Calu3 (cell line): ENCODE measurements at regions not wholly inside any gene's neighbourhood (a gene's known extent, or its start where the extent isn't known, plus 50 kb on each side); places are given as distances from the start of the nearest gene placed in this dataset.

Experiments used
- BruUV-seq: library from RNA; stranded (reverse); fragments of 400-500 nt; replicated peaks from 2 replicates; lab custom pipeline; 2021; lab: Mats Ljungman, UMichigan
- CTCF ChIA-PET: fragments of 300-600 bp; sonication (Branson Sonifier 250); formaldehyde crosslinking; loops from one replicate; lab custom pipeline; 2022; ENCODE audit warnings: antibody characterized with exemption; lab: Charles Lee
- DNase-seq: peaks from one replicate; pipeline ENCODE4 v3.0.0; 2022
- H3K27ac Mint-ChIP-seq: one replicate; pipeline ENCODE4 v1.8.0; 2022; ENCODE audit warnings: mixed read lengths; ENCODE audit not compliant: unreplicated experiment
- H3K27me3 Mint-ChIP-seq: one replicate; pipeline ENCODE4 v1.8.0; 2022; ENCODE audit warnings: mixed read lengths; ENCODE audit not compliant: unreplicated experiment
- H3K36me3 Mint-ChIP-seq: one replicate; pipeline ENCODE4 v1.8.0; 2022; ENCODE audit warnings: mild to moderate bottlenecking, moderate library complexity, mixed read lengths; ENCODE audit not compliant: insufficient read depth, unreplicated experiment
- H3K4me1 Mint-ChIP-seq: one replicate; pipeline ENCODE4 v1.8.0; 2022; ENCODE audit warnings: mild to moderate bottlenecking, low read depth, mixed read lengths; ENCODE audit not compliant: unreplicated experiment
- H3K4me3 Mint-ChIP-seq: one replicate; pipeline ENCODE4 v1.8.0; 2022; ENCODE audit warnings: mild to moderate bottlenecking, low read depth, moderate library complexity, mixed read lengths; ENCODE audit not compliant: unreplicated experiment
- H3K9me3 Mint-ChIP-seq: one replicate; pipeline ENCODE4 v1.8.0; 2022; ENCODE audit warnings: low read depth, mixed read lengths; ENCODE audit not compliant: unreplicated experiment
- intact Hi-C: fragments of 100-400 bp; cut with micrococcal nuclease; formaldehyde crosslinking; loops from one replicate; pipeline ENCODE4 v1.10.0; 2022; ENCODE audit not compliant: unreplicated experiment
- TF ChIP-seq, protein P1 (sequence below): fragments of 200-600 bp; IDR thresholded peaks from one replicate; pipeline ENCODE4 v1.8.0; 2022; ENCODE audit warnings: antibody characterized with exemption; ENCODE audit not compliant: unreplicated experiment

DNA sequence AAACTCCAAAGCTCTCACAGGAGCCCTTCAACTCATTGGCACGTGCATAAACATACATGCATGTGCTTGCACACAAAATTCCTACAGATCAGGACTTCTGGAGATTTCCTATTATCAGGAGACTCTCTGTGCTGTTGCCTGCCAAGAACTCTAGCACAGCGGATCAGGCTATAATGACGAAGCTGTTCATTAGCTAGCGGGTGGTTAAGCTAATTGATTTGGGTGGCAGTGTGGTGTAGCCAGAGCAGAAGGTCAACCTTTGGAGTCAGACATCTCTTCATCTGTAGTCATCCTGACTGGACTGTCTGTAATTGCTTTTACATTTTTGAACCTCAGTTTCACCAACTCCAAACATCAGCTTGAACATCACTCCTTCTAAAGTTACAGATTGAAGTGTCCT is 69.0 kb downstream of the KIF2B start:
- CTCF ChIA-PET, result no interaction called here
- DNase-seq, result no peak
- Mint-ChIP-seq H3K4me3 (no peak overlapping the region), H3K9me3 (peaks cover 2% of the 10 kb centered on the region), H3K4me1 (no peaks in the 10 kb centered on the region), H3K27me3 (no peaks in the 10 kb centered on the region), H3K27ac (no peak overlapping the region), H3K36me3 (no peaks in the 10 kb centered on the region)
- no TSS peak for BruUV-seq
- intact Hi-C loops, result no loop called here
- TF ChIP-seq, protein P1, sequence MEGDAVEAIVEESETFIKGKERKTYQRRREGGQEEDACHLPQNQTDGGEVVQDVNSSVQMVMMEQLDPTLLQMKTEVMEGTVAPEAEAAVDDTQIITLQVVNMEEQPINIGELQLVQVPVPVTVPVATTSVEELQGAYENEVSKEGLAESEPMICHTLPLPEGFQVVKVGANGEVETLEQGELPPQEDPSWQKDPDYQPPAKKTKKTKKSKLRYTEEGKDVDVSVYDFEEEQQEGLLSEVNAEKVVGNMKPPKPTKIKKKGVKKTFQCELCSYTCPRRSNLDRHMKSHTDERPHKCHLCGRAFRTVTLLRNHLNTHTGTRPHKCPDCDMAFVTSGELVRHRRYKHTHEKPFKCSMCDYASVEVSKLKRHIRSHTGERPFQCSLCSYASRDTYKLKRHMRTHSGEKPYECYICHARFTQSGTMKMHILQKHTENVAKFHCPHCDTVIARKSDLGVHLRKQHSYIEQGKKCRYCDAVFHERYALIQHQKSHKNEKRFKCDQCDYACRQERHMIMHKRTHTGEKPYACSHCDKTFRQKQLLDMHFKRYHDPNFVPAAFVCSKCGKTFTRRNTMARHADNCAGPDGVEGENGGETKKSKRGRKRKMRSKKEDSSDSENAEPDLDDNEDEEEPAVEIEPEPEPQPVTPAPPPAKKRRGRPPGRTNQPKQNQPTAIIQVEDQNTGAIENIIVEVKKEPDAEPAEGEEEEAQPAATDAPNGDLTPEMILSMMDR, result no peak

DNA sequence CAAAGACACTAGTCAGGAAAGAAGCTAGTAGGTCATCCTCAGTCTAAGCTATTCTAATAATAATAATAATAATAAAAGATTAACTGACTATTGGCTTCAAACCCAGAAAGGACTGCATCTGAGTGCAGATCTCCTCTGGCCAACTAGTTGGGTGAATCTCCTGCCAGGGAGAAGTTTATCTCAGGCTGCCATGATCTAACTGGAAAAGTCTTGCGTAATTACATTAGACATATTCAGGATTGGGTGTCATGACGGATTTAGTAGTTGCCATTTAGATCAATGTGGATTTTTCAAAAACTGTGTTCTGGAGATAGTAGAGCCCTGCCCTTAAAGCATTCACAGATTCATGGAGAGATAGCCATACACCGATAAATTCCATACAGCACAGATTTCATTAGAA is 69.5 kb downstream of the KIF2B start:
- Mint-ChIP-seq H3K4me1 (no peaks in the 10 kb centered on the region), H3K36me3 (no peaks in the 10 kb centered on the region), H3K4me3 (no peak overlapping the region), H3K27ac (no peak overlapping the region), H3K9me3 (peaks cover 2% of the 10 kb centered on the region), H3K27me3 (no peaks in the 10 kb centered on the region)
- TF ChIP-seq, protein P1, result no peak
- intact Hi-C loops, result no loop called here
- no peak for DNase-seq
- CTCF ChIA-PET, result interaction anchor here (0.6 kb wide), 1 partner anchor 182 kb away, joined by 6 read pairs; no protein-coding TSS in a partner anchor
- no TSS peak for BruUV-seq

DNA sequence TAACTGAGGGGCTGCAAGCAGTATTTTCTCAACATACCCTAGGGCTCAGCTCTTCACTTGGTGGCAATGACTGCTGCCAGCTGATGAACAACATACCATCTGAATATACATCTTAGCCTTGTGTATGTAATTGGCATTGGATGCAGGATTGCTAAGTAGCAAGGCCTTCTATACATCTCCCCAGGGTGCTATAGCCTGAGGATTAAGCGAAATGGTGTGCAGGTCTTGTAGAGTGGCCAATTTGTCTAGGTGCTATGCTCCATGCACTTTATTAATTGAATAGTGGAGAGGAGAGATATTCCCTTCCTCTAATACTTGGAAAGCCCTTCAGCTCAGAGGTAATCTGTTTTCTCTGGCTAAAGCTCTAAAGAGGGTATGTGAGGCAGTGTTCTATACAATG is 71.9 kb downstream of the KIF2B start:
- Mint-ChIP-seq H3K36me3 (no peaks in the 10 kb centered on the region), H3K27ac (no peak overlapping the region), H3K4me3 (no peak overlapping the region), H3K9me3 (peaks cover 2% of the 10 kb centered on the region), H3K4me1 (no peaks in the 10 kb centered on the region), H3K27me3 (no peaks in the 10 kb centered on the region)
- no peak for DNase-seq
- intact Hi-C loops, result no loop called here
- CTCF ChIA-PET, result no interaction called here
- BruUV-seq, result no TSS peak
- TF ChIP-seq, protein P1, result no peak

DNA sequence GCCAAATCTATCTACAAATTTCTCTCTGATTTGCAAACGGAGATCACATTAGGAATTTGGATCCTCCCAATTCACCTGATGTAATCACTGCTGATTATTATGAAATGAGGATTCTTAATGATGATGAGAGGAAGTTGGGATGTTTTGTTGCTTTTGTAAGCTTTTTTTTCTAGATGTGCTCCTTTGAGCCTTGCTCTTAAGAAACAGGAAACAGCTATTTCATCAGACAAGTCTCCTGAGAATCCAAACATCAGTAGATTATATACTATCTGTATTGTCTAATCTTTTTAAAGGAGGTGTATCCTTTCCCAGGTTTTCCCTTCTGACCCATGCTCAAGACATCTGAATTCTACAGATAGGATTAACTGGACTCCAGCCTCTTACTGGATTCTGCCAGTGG is 73.3 kb downstream of the KIF2B start:
- Mint-ChIP-seq H3K9me3 (peaks cover 2% of the 10 kb centered on the region), H3K27me3 (no peaks in the 10 kb centered on the region), H3K36me3 (no peaks in the 10 kb centered on the region), H3K4me1 (no peaks in the 10 kb centered on the region), H3K27ac (no peak overlapping the region), H3K4me3 (no peak overlapping the region)
- intact Hi-C loops, result no loop called here
- no TSS peak for BruUV-seq
- DNase-seq, result no peak
- CTCF ChIA-PET, result no interaction called here
- TF ChIP-seq, protein P1, result no peak

DNA sequence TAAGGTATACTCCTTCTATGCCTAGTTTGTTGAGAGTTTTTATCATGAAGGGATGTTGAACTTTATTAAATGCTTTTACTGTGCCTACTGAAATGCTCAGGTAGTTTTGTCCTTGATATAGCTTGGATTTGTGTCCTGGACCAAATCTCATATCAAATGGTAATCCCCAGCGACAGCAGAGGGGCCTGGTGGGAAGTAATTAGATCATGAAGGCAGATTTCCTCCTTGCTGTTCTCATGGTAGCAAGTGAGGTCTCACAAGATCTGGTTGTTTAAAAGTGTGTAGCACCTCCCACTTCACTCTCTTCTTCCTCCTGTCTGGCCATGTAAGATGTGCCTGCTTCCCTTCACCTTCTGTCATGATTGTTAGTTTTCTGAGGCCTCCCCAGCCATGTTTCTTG is 78.2 kb downstream of the KIF2B start:
- Mint-ChIP-seq H3K36me3 (no peaks in the 10 kb centered on the region), H3K27me3 (no peaks in the 10 kb centered on the region), H3K9me3 (peaks cover 8% of the 10 kb centered on the region), H3K4me3 (no peak overlapping the region), H3K4me1 (no peaks in the 10 kb centered on the region), H3K27ac (no peak overlapping the region)
- BruUV-seq, result no TSS peak
- TF ChIP-seq, protein P1, result no peak
- DNase-seq, result no peak
- CTCF ChIA-PET, result no interaction called here
- intact Hi-C loops, result no loop called here
